B cell (primary cell): ENCODE measurements at regions not wholly inside any gene's neighbourhood (a gene's known extent, or its start where the extent isn't known, plus 50 kb on each side); places are given as distances from the start of the nearest gene placed in this dataset.

Experiments used
- ATAC-seq: fragments of 200-7000 bp; cut with Tn5 transposase; one replicate; pipeline ENCODE4 v1.10.0; 2021; ENCODE audit warnings: low read depth, mild to moderate bottlenecking, moderate number of reproducible peaks, moderate library complexity
- CTCF ChIA-PET: fragments of 350-600 bp; sonication (Branson Sonifier 250); formaldehyde crosslinking; loops from one replicate; lab custom pipeline; 2021; ENCODE audit warnings: antibody characterized with exemption, inconsistent platforms; lab: Charles Lee
- POLR2A ChIA-PET: fragments of 350-600 bp; sonication (Branson Sonifier 250); formaldehyde crosslinking; loops from one replicate; lab custom pipeline; 2021; ENCODE audit warnings: antibody characterized with exemption; lab: Charles Lee
- DNase-seq: peaks from one replicate; pipeline ENCODE4 v3.0.0; 2013
- H2AFZ ChIP-seq: 2 replicates; pipeline ENCODE4 v1.6.1; 2012; ENCODE audit warnings: mild to moderate bottlenecking, low read depth, low read length; ENCODE audit not compliant: insufficient read depth, poor library complexity, severe bottlenecking
- H3K27ac ChIP-seq, 2 donors: 1 replicate in 1 of 2; 2 replicates in 1 of 2; pipeline ENCODE4 v1.5.1; 2012 to 2013; ENCODE audit warnings: low read length in 2 of 2, mild to moderate bottlenecking in 2 of 2, moderate library complexity in 1 of 2
- H3K27me3 ChIP-seq, 4 experiments: fragments of 200-600 bp in 1 of 4; sonication (generic) in 1 of 4; replicated peaks in 1 of 4; 1 replicate in 2 of 4; 2 replicates in 2 of 4; pipeline versions ENCODE4 v1.6.1 to v1.7.0; 2013 to 2016; ENCODE audit warnings: low read length in 3 of 4, mild to moderate bottlenecking in 2 of 4, mixed read lengths in 1 of 4, moderate library complexity in 1 of 4; ENCODE audit not compliant: insufficient read depth in 4 of 4, control insufficient read depth in 3 of 4; ENCODE audit errors: control extremely low read depth in 1 of 4
- H3K36me3 ChIP-seq, 2 experiments: replicated peaks in 1 of 2; 1 replicate in 1 of 2; 2 replicates in 1 of 2; pipeline versions ENCODE4 v1.6.1 to v1.7.1; 2013; ENCODE audit warnings: low read length in 1 of 2; ENCODE audit not compliant: insufficient read depth in 2 of 2, control insufficient read depth in 1 of 2; ENCODE audit errors: control extremely low read depth in 1 of 2, extremely low read depth in 1 of 2
- H3K4me1 ChIP-seq, 2 donors: fragments of 200-600 bp in 1 of 2; sonication (generic) in 1 of 2; 1 replicate in 1 of 2; 2 replicates in 1 of 2; pipeline versions ENCODE4 v1.5.1 to v1.6.1; 2013 to 2017; ENCODE audit warnings: low read length in 2 of 2; ENCODE audit not compliant: control insufficient read depth in 2 of 2, insufficient read depth in 2 of 2
- H3K4me2 ChIP-seq: replicated peaks from 2 replicates; pipeline ENCODE3; 2012; ENCODE audit warnings: mild to moderate bottlenecking, low read depth, low read length; ENCODE audit not compliant: poor library complexity, severe bottlenecking
- H3K4me3 ChIP-seq, 5 experiments: fragments of 200-600 bp in 1 of 5; sonication (generic) in 1 of 5; 1 replicate in 3 of 5; 2 replicates in 2 of 5; pipeline versions ENCODE4 v1.5.1 to v1.7.0; 2011 to 2016; ENCODE audit warnings: low read length in 4 of 5, mild to moderate bottlenecking in 4 of 5, low read depth in 2 of 5, control low read depth in 1 of 5, moderate library complexity in 1 of 5; ENCODE audit not compliant: insufficient read depth in 1 of 5; ENCODE audit errors: control extremely low read depth in 1 of 5, extremely low read depth in 1 of 5
- H3K79me2 ChIP-seq: fragments of 200-600 bp; sonication (generic); one replicate; pipeline ENCODE4 v1.6.0; 2016; ENCODE audit warnings: low read length; ENCODE audit not compliant: control insufficient read depth, insufficient read depth
- H3K9ac ChIP-seq: fragments of 200-600 bp; sonication (generic); 2 replicates; pipeline ENCODE4 v1.6.1; 2017; ENCODE audit warnings: mild to moderate bottlenecking, low read length, moderate library complexity
- H3K9me3 ChIP-seq, 3 donors: one replicate each; pipeline versions ENCODE4 v1.6.1 to v1.7.1; 2013; ENCODE audit warnings: low read length in 2 of 3; ENCODE audit not compliant: control insufficient read depth in 2 of 3, insufficient read depth in 1 of 3; ENCODE audit errors: control extremely low read depth in 1 of 3
- H4K20me1 ChIP-seq: 2 replicates; pipeline ENCODE4 v1.6.0; 2012; ENCODE audit warnings: mild to moderate bottlenecking, low read length; ENCODE audit not compliant: insufficient read depth, control insufficient read depth, poor library complexity, severe bottlenecking
- H3K27ac Mint-ChIP-seq: one replicate; pipeline ENCODE4 v1.8.0; 2021; ENCODE audit warnings: mixed read lengths
- H3K27me3 Mint-ChIP-seq: one replicate; pipeline ENCODE4 v1.8.0; 2021; ENCODE audit warnings: mixed read lengths
- H3K4me1 Mint-ChIP-seq: one replicate; pipeline ENCODE4 v1.8.0; 2021; ENCODE audit warnings: mixed read lengths
- H3K4me3 Mint-ChIP-seq: one replicate; pipeline ENCODE4 v1.8.0; 2021; ENCODE audit warnings: mixed read lengths
- H3K9me3 Mint-ChIP-seq: one replicate; pipeline ENCODE4 v1.8.0; 2022; ENCODE audit warnings: mixed read lengths; ENCODE audit not compliant: insufficient read depth
- CTCF ChIP-seq: fragments of 200-600 bp; IDR thresholded peaks from one replicate; pipeline ENCODE4 v1.8.0; 2022; ENCODE audit warnings: antibody characterized with exemption, mild to moderate bottlenecking
- EZH2 ChIP-seq: IDR thresholded peaks from 2 replicates; pipeline ENCODE4 v1.6.1; 2012; ENCODE audit warnings: borderline replicate concordance, low read depth, mild to moderate bottlenecking, moderate library complexity, low read length; ENCODE audit not compliant: insufficient read depth, poor library complexity, severe bottlenecking
- WGBS: methylation state at CpG from one replicate; pipeline ENCODE4 v1.1.5; 2013; ENCODE audit warnings: missing lambda C conversion rate; ENCODE audit not compliant: insufficient coverage; 5-methylcytosine and 5-hydroxymethylcytosine counted together
- intact Hi-C: fragments of 100-400 bp; cut with micrococcal nuclease; formaldehyde crosslinking; loops from one replicate; pipeline ENCODE4 v1.10.0; 2022

DNA sequence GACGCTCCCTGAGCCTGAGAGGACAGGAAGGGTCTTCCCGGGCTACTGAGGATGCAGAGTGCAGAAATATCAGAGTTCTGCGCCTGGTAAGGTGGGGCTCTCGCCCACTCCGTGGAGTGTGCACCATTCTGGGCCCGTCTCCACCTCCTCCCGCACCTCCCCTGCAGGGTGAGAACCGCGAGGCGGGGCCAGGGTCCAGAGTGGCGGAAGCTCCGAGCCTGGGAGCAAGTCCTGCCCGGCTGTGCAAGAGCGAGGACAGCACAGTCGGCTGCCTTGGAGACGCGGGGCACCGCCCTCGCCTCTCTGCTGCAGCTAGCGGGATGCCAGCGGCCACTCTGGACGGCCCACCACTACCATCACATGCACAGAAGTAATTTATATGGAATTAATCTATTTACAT is 2304.4 kb downstream of the PCDH9 start:
- Mint-ChIP-seq H3K4me3 (no peak overlapping the region), H3K27me3 (no peaks in the 10 kb centered on the region), H3K27ac (no peak overlapping the region), H3K4me1 (no peaks in the 10 kb centered on the region), H3K9me3 (no peaks in the 10 kb centered on the region)
- no peaks in the 10 kb centered on the region for H4K20me1 ChIP-seq
- H3K9me3 ChIP-seq: peaks cover 0 to 13% (median 0%) of the 10 kb centered on the region in 3 donors
- 90% methylated on average over 17 of the region's 22 CpGs for WGBS
- H3K36me3 ChIP-seq: no peaks in the 10 kb centered on the region
- H3K79me2 ChIP-seq: no peaks in the 10 kb centered on the region
- intact Hi-C loops: no loop called here
- no peak overlapping the region for H3K9ac ChIP-seq
- TF ChIP-seq CTCF: no peak
- TF ChIP-seq EZH2: no peak
- ATAC-seq (no peak), DNase-seq (no peak)
- no peak overlapping the region for H2AFZ ChIP-seq
- POLR2A ChIA-PET: no interaction called here
- CTCF ChIA-PET: no interaction called here
- no peak overlapping the region for H3K4me2 ChIP-seq
- no peaks in the 10 kb centered on the region for H3K27me3 ChIP-seq
- H3K4me3 ChIP-seq: no peak overlapping the region
- H3K4me1 ChIP-seq: no peaks in the 10 kb centered on the region
- H3K27ac ChIP-seq: no peak overlapping the region

- Histone ChIP-seq H3K27me3 (no peaks in the 10 kb centered on the region), H3K4me3 (no peak overlapping the region), H3K4me1 (no peaks in the 10 kb centered on the region), H3K9ac (no peak overlapping the region), H3K27ac (no peak overlapping the region), H3K36me3 (no peaks in the 10 kb centered on the region), H3K79me2 (no peaks in the 10 kb centered on the region), H3K4me2 (no peak overlapping the region), H4K20me1 (no peaks in the 10 kb centered on the region), H3K9me3 (peaks cover 0 to 13% (median 0%) of the 10 kb centered on the region in 3 donors), H2AFZ (no peak overlapping the region)
- Mint-ChIP-seq H3K27ac (no peak overlapping the region), H3K4me3 (no peak overlapping the region), H3K4me1 (no peaks in the 10 kb centered on the region), H3K27me3 (no peaks in the 10 kb centered on the region), H3K9me3 (no peaks in the 10 kb centered on the region)
- TF ChIP-seq EZH2 (no peak), CTCF (no peak)
- DNase-seq (no peak), ATAC-seq (no peak)
- ChIA-PET CTCF (no interaction called here), POLR2A (no interaction called here)
- intact Hi-C loops: no loop called here
- 89% methylated on average over 7 of the region's 7 CpGs for WGBS
These were observed 2304.9 kb downstream of the PCDH9 start for GRCh38 chr13:64925284-64925683.
